ENCODE measurements at regions not wholly inside any gene's neighbourhood (a gene's known extent, or its start where the extent isn't known, plus 50 kb on each side); places are given as distances from the start of the nearest gene placed in this dataset.

- intact Hi-C loops (cut with micrococcal nuclease): loop anchor here (10.0 kb wide), 1 partner anchor 316 kb away; no protein-coding TSS in a partner anchor
- Histone ChIP-seq H3K4me1 (ENCODE audit: control insufficient read depth in 2 of 2, insufficient read depth in 2 of 2, low read length in 2 of 2) (peaks cover 24 to 26% of the 10 kb centered on the region in 2 donors), H4K20me1 (ENCODE audit: control insufficient read depth, insufficient read depth, low read length, poor library complexity, severe bottlenecking) (no peaks in the 10 kb centered on the region), H2AFZ (ENCODE audit: insufficient read depth, low read depth, low read length, poor library complexity, severe bottlenecking) (no peak overlapping the region), H3K4me3 (ENCODE audit: control extremely low read depth in 1 of 5, extremely low read depth in 1 of 5, insufficient read depth in 1 of 5, low read depth in 2 of 5, low read length in 4 of 5) (no peak overlapping the region), H3K27me3 (replicated peaks in 1 of 4; ENCODE audit: control extremely low read depth in 1 of 4, control insufficient read depth in 3 of 4, insufficient read depth in 4 of 4, low read length in 3 of 4) (no peaks in the 10 kb centered on the region), H3K9ac (ENCODE audit: low read length) (no peak overlapping the region), H3K79me2 (ENCODE audit: control insufficient read depth, insufficient read depth, low read length) (no peaks in the 10 kb centered on the region), H3K4me2 (replicated peaks; ENCODE audit: low read depth, low read length, poor library complexity, severe bottlenecking) (no peak overlapping the region), H3K36me3 (replicated peaks in 1 of 2; ENCODE audit: control extremely low read depth in 1 of 2, control insufficient read depth in 1 of 2, extremely low read depth in 1 of 2, insufficient read depth in 2 of 2, low read length in 1 of 2) (no peaks in the 10 kb centered on the region), H3K9me3 (ENCODE audit: control extremely low read depth in 1 of 3, control insufficient read depth in 2 of 3, insufficient read depth in 1 of 3, low read length in 2 of 3) (peaks cover 0 to 7% (median 0%) of the 10 kb centered on the region in 3 donors), H3K27ac (ENCODE audit: low read length in 2 of 2) (no peak overlapping the region)
- ChIA-PET POLR2A (no interaction called here), CTCF (interaction anchor here (3.7 kb wide), 1 partner anchor 10 kb away, joined by 26 read pairs; no protein-coding TSS in a partner anchor)
- no peaks in the 10 kb centered on the region for H3K27me3 Mint-ChIP-seq
- no peak overlapping the region for H3K4me3 Mint-ChIP-seq
- H3K27ac Mint-ChIP-seq: no peak overlapping the region
- TF ChIP-seq CTCF (IDR thresholded peaks at IDR 0.05): no peak
- no peak for TF ChIP-seq EZH2 (IDR thresholded peaks at IDR 0.05; ENCODE audit: borderline replicate concordance, insufficient read depth, low read depth, low read length, poor library complexity, severe bottlenecking)
- 100% methylated on average over 1 of the region's 1 CpG for WGBS (ENCODE audit: insufficient coverage)
- no peak for DNase-seq
- H3K4me1 Mint-ChIP-seq: peaks cover 32% of the 10 kb centered on the region
- H3K9me3 Mint-ChIP-seq (ENCODE audit: insufficient read depth): peaks cover 2% of the 10 kb centered on the region
- ATAC-seq (ENCODE audit: low read depth): no peak
These were observed 186.4 kb upstream of the RHOBTB1 start for GRCh38 chr10:61130366-61130765.

GRCh38 chr10:61128196-61128595, 184.2 kb upstream of the RHOBTB1 start:
- no peak overlapping the region for H3K9ac ChIP-seq (ENCODE audit: low read length)
- TF ChIP-seq CTCF (IDR thresholded peaks at IDR 0.05) (no peak), EZH2 (IDR thresholded peaks at IDR 0.05; ENCODE audit: borderline replicate concordance, insufficient read depth, low read depth, low read length, poor library complexity, severe bottlenecking) (no peak)
- H3K4me1 Mint-ChIP-seq: peaks cover 42% of the 10 kb centered on the region
- POLR2A ChIA-PET: no interaction called here
- H3K36me3 ChIP-seq (replicated peaks in 1 of 2; ENCODE audit: control extremely low read depth in 1 of 2, control insufficient read depth in 1 of 2, extremely low read depth in 1 of 2, insufficient read depth in 2 of 2, low read length in 1 of 2): no peaks in the 10 kb centered on the region
- ATAC-seq (ENCODE audit: low read depth) (no peak), DNase-seq (no peak)
- no peak overlapping the region for H3K4me2 ChIP-seq (replicated peaks; ENCODE audit: low read depth, low read length, poor library complexity, severe bottlenecking)
- H2AFZ ChIP-seq (ENCODE audit: insufficient read depth, low read depth, low read length, poor library complexity, severe bottlenecking): no peak overlapping the region
- peak overlapping the region; percentile 28 for H3K27ac Mint-ChIP-seq
- H3K27ac ChIP-seq (ENCODE audit: low read length in 2 of 2): no peak overlapping the region
- H3K4me3 ChIP-seq (ENCODE audit: control extremely low read depth in 1 of 5, extremely low read depth in 1 of 5, insufficient read depth in 1 of 5, low read depth in 2 of 5, low read length in 4 of 5): no peak overlapping the region
- no peak overlapping the region for H3K4me3 Mint-ChIP-seq
- CTCF ChIA-PET: interaction anchor here (1.1 to 3.7 kb wide), 2 partner anchors 10 to 12 kb away, joined by 3 to 26 read pairs; no protein-coding TSS in a partner anchor
- H4K20me1 ChIP-seq (ENCODE audit: control insufficient read depth, insufficient read depth, low read length, poor library complexity, severe bottlenecking): no peaks in the 10 kb centered on the region
- no peaks in the 10 kb centered on the region for H3K27me3 Mint-ChIP-seq
- H3K27me3 ChIP-seq (replicated peaks in 1 of 4; ENCODE audit: control extremely low read depth in 1 of 4, control insufficient read depth in 3 of 4, insufficient read depth in 4 of 4, low read length in 3 of 4): no peaks in the 10 kb centered on the region
- H3K4me1 ChIP-seq (ENCODE audit: control insufficient read depth in 2 of 2, insufficient read depth in 2 of 2, low read length in 2 of 2): peaks cover 36 to 37% of the 10 kb centered on the region in 2 donors
- peaks cover 0 to 2% (median 0%) of the 10 kb centered on the region in 3 donors for H3K9me3 ChIP-seq (ENCODE audit: control extremely low read depth in 1 of 3, control insufficient read depth in 2 of 3, insufficient read depth in 1 of 3, low read length in 2 of 3)
- H3K79me2 ChIP-seq (ENCODE audit: control insufficient read depth, insufficient read depth, low read length): no peaks in the 10 kb centered on the region
- intact Hi-C loops (cut with micrococcal nuclease): loop anchor here (5.0 kb wide), 1 partner anchor 36 kb away; no protein-coding TSS in a partner anchor
- H3K9me3 Mint-ChIP-seq (ENCODE audit: insufficient read depth): no peaks in the 10 kb centered on the region

Data from B cell (primary cell).